ENCODE measurements at regions not wholly inside any gene's neighbourhood (a gene's known extent, or its start where the extent isn't known, plus 50 kb on each side); places are given as distances from the start of the nearest gene placed in this dataset.
"Not testable (repeated sequence)": the region's sequence is repeated elsewhere in the genome, so short reads cannot be mapped to it uniquely, and the experiment has no call there.

DNA sequence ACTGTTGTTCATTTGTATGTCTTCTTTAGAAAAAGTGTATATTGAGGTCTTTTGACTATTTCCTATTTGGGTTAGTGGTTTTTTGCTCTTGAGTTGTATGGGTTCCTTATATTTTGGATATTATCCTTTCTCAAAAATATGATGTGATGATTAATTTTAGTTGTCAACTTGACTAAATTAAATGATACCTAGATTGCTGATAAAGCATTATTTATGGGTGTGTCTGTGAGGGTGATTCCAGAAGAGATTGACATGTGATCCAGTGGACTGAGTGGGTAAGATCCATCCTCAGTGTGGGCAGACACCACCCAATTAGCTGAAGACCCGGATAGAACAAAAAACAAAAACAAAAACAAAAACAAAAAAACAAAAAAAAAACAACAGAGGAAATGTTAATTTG is 115.1 kb upstream of the KIF2A start:
- no peaks in the 10 kb centered on the region for H3K4me1 Mint-ChIP-seq (ENCODE audit: low read depth in 2 of 2)
- ATAC-seq (no peak), DNase-seq (ENCODE audit: low spot score) (no peak)
- H3K4me3 Mint-ChIP-seq = no peak overlapping the region
- H3K36me3 Mint-ChIP-seq = peaks cover 8% of the 10 kb centered on the region
- peaks cover 7% of the 10 kb centered on the region for H3K9me3 Mint-ChIP-seq
- H3K27me3 Mint-ChIP-seq = peaks cover 10 to 25% of the 10 kb centered on the region in 2 donors
- no peak overlapping the region for H3K27ac Mint-ChIP-seq

DNA sequence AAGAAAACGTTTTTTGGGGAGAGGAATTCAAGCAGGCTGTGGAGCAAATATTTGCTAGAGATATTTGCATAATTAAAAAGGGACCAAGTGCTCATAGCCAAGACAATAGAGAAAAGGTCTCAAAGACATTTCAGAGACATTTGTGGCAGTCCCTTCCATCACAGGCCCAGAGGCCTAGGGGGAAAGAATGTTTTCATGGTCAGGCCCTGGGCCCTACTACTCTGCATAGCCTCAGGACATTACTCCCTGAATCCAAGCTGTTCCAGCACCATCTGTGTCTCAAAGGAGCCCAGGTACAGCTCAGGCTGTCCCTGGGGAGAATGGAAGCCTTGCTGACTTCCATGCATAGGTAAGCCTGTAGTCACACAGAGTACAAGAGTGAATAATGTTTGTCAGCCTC is 113.0 kb upstream of the KIF2A start:
- Mint-ChIP-seq H3K4me1 (ENCODE audit: low read depth in 2 of 2) (no peaks in the 10 kb centered on the region), H3K27me3 (peaks cover 15 to 32% of the 10 kb centered on the region in 2 donors), H3K9me3 (peaks cover 7% of the 10 kb centered on the region), H3K27ac (no peak overlapping the region), H3K36me3 (peaks cover 8% of the 10 kb centered on the region), H3K4me3 (no peak overlapping the region)
- no peak for DNase-seq (ENCODE audit: low spot score)
- ATAC-seq = no peak

DNA sequence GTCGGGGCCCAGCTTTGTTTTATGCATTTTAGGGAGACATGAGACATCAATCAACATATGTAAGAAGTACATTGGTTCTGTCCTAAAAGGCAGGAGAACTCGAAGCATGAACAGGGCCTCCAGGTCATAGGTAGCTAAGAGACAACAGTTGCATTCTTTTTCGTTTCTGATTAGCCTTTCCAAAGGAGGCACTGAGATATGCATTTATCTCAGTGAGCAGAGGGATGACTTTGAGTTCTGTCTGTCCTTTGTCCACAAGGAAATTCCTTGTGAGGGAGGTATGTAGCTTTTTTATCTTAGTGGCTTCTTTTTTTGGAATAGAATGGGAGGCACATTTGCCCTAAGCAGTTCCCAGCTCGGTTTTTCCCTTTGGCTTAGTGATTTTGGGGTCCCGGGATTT is 109.5 kb upstream of the KIF2A start:
- ATAC-seq; H3K27ac Mint-ChIP-seq; H3K36me3 Mint-ChIP-seq; H3K9me3 Mint-ChIP-seq; H3K4me3 Mint-ChIP-seq; DNase-seq (ENCODE audit: low spot score): not testable (repeated sequence)
- peaks cover 16 to 30% of the 10 kb centered on the region in 2 donors for H3K27me3 Mint-ChIP-seq
- peaks cover 0 to 13% of the 10 kb centered on the region in 2 donors for H3K4me1 Mint-ChIP-seq (ENCODE audit: low read depth in 2 of 2)

DNA sequence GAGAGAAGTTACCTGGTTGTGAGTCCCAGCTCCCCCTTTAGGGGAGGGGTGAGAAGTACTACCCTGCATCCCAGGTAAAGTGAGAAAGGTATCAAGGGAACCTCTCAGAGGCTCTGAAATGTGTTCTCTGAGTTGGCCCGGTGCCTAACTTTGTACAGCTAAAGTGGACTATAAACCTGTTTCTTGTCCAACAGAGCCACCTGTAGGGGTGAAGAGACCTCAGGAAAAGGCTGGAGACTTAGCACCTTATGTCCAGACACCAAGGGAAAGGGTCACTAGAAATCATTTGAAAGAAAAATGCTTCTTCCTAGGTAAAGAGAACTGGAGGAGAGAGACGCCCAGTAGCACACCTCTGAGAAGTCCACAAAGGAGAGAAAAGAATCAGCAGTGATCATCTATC is 108.3 kb upstream of the KIF2A start:
- Mint-ChIP-seq H3K9me3 (peaks cover under 1% of the 10 kb centered on the region), H3K27ac (no peak overlapping the region), H3K27me3 (peaks cover 16 to 23% of the 10 kb centered on the region in 2 donors), H3K4me1 (ENCODE audit: low read depth in 2 of 2) (peaks cover 0 to 13% of the 10 kb centered on the region in 2 donors), H3K4me3 (no peak overlapping the region), H3K36me3 (peaks cover under 1% of the 10 kb centered on the region)
- no peak for ATAC-seq
- DNase-seq (ENCODE audit: low spot score) = no peak

DNA sequence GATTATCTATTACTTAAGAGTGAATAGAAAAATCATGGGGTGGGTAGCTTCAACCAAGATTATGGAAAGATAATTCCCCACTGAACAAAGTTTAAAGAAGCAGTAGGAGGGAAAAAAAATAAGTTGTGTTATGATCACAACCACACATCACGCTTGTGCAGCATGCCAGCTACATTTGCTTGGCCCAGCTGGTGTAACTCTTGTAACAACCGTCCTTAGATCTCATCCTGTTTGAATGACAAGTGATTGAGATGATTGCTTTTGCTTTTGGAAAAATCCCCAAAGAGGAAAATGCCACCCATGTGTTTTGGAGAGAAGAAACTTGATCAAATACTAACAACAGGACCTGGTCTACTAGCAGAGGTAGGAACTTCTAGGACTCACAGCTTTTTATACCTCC is 107.6 kb upstream of the KIF2A start:
- peaks cover 0 to 13% of the 10 kb centered on the region in 2 donors for H3K4me1 Mint-ChIP-seq (ENCODE audit: low read depth in 2 of 2)
- H3K36me3 Mint-ChIP-seq = no peaks in the 10 kb centered on the region
- ATAC-seq (no peak), DNase-seq (ENCODE audit: low spot score) (no peak)
- H3K9me3 Mint-ChIP-seq = no peaks in the 10 kb centered on the region
- peak overlapping the region; percentile 2 for H3K4me3 Mint-ChIP-seq
- peaks cover 19 to 20% of the 10 kb centered on the region in 2 donors for H3K27me3 Mint-ChIP-seq
- H3K27ac Mint-ChIP-seq = no peak overlapping the region

DNA sequence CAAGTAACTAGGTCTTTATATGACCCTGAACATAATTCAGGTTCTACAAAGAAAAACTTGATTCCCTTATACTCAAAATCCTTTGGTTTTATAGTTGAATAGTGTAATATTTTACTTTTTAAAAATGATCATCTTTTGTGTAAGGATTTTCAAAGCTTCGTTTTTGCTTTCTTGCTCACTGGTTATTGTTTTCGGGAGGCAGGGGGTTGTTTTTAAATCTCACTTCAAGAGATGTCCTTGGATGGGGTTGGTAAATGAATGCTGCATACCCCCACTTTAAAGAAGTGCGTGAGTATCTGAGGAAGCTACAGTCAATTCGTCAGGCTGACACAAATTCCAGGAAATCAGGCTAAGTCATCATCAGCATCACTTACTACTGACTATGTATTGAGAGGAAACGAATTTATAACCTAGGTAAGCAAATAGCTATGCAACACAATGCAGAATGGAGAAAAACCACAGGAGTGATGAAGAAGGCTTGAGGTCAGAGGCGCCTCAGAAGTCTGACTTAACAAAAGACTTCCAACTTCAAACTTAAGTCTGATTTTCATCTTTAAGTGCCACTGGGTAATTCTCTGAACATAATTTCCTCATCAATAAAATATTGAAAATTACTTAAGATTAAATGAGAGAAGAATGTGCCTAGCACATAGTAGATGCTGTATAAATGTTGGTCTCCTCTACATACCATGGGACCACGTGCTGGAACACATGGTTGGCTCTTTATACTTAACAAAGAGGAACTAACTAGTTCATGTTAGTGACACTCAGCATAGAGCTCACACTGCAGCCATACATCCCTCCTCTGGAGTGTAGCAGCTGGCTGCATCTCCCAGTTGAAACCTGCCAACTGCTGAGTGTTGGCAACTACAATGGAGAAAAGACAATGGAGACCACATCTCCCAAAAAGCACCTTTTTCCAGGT is 106.0 kb upstream of the KIF2A start:
- peaks cover 0 to 13% of the 10 kb centered on the region in 2 donors for H3K4me1 Mint-ChIP-seq (ENCODE audit: low read depth in 2 of 2)
- DNase-seq (ENCODE audit: low spot score) = no peak
- H3K36me3 Mint-ChIP-seq = no peaks in the 10 kb centered on the region
- H3K9me3 Mint-ChIP-seq = no peaks in the 10 kb centered on the region
- peaks cover 25 to 29% of the 10 kb centered on the region in 2 donors for H3K27me3 Mint-ChIP-seq
- peak in 1 of 2 donors; percentile 82 for ATAC-seq
- peak overlapping the region in 1 of 2 donors; percentile 57 for H3K27ac Mint-ChIP-seq
- H3K4me3 Mint-ChIP-seq = peak overlapping the region; percentile 18

DNA sequence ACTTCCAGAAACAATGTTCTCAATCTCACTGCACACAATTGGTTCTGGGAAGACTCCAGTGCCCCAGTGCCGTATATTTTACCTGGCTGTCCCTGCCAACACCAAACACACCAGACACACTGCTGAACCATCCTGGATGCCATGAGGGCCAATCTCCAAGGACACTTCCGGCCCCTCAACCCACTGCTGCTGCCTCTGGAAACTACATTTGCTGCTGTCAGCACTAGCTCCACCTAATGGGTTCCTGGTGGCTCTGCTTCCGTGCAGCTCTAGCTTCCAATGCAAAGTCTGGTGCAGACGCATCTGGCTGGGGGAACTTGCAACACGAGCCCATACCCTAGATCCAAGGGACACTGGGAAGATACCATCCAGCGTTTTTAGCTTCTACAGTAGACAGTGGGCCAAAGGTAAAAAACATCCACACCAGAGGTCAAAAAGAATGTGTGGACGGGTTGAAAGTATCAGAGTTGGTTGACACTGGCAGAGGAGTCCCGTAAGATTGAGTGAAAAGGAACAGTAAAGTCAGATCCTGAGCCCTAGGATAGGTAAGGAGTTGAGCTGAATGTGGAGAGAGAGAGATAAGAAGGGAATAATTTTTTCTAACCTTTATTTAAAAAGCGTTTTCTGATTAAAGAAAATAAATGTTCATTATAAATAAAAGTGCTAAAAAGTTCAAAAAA is 99.7 kb upstream of the KIF2A start:
- no peak overlapping the region for H3K4me3 Mint-ChIP-seq
- ATAC-seq = no peak
- no peaks in the 10 kb centered on the region for H3K4me1 Mint-ChIP-seq (ENCODE audit: low read depth in 2 of 2)
- no peak overlapping the region for H3K27ac Mint-ChIP-seq
- H3K9me3 Mint-ChIP-seq = no peaks in the 10 kb centered on the region
- no peaks in the 10 kb centered on the region for H3K36me3 Mint-ChIP-seq
- H3K27me3 Mint-ChIP-seq = peaks cover 28 to 46% of the 10 kb centered on the region in 2 donors
- DNase-seq (ENCODE audit: low spot score) = no peak

DNA sequence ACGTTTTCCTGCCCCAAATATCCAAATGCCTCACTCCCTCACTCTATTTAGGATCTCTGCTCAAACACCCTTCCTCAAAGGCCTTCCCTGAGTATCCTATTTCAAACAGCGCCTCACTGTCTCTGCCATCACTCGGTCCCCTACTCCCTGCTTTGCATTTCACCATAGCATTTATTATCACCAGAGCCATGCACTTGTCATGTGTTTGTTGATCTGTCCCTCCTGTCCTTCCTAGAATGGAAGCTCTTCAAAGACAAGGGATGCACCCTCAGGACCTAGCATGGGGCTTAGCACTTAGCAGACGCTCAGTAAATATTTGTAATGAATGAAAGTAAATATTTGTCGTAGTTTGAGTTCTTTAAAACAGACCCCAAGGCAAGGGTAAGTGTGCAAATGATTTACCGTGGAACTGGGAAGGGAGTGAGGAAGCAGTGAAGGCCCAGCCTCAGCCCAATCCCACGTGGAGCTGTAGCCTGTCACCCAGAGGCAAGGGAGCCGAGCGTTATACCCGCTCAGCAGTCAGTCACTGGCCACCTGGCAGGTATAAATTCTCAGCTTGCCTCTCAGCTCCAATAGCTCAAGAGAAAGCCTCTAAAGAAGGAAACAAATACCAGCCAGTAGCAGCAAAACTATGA is 97.7 kb upstream of the KIF2A start:
- ATAC-seq = no peak
- no peaks in the 10 kb centered on the region for H3K4me1 Mint-ChIP-seq (ENCODE audit: low read depth in 2 of 2)
- no peaks in the 10 kb centered on the region for H3K9me3 Mint-ChIP-seq
- peaks cover 25 to 57% of the 10 kb centered on the region in 2 donors for H3K27me3 Mint-ChIP-seq
- DNase-seq (ENCODE audit: low spot score) = no peak
- no peak overlapping the region for H3K4me3 Mint-ChIP-seq
- H3K36me3 Mint-ChIP-seq = no peaks in the 10 kb centered on the region
- H3K27ac Mint-ChIP-seq = no peak overlapping the region

DNA sequence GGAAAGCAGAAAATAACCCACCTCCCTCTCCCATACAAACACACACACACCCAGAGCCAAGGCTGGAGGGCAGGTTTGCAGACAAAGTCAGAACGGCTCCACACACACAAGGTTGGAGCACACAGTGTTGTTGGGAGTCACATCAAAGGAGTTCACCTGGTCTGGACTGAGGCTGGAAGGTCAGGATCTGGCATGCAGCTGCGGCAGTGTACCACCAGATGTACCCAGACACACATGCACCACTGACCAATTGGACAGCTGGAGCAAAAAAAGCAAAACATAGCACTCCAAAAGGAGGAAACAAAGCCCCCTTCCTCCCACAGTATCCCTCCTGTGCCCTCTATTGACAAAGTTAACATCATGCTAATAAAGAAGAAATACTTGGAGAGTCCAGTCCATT is 94.6 kb upstream of the KIF2A start:
- ATAC-seq = no peak
- Mint-ChIP-seq H3K27ac (no peak overlapping the region), H3K27me3 (peaks cover 18 to 55% of the 10 kb centered on the region in 2 donors), H3K4me1 (ENCODE audit: low read depth in 2 of 2) (no peaks in the 10 kb centered on the region), H3K36me3 (no peaks in the 10 kb centered on the region), H3K4me3 (no peak overlapping the region), H3K9me3 (no peaks in the 10 kb centered on the region)
- no peak for DNase-seq (ENCODE audit: low spot score)

DNA sequence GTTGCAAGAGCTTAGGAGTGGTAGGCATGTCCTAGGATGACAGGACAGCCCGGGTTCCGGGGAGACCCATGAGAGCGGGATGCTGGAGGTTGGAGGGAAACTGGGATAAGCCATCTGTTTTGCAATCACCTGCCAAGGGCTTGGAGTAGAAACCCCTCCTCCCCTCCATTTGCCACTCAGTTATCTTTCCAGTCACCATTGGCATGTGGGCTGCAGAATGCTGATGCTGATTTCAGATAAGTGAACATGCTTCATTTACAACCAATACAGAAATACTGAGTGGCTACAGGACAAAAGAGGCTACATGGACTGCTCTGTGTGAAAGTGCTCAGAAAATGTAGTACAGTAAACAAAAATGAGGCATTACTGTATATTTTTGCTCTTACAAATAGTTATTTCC is 93.4 kb upstream of the KIF2A start:
- H3K4me1 Mint-ChIP-seq (ENCODE audit: low read depth in 2 of 2) = no peaks in the 10 kb centered on the region
- H3K4me3 Mint-ChIP-seq = no peak overlapping the region
- H3K9me3 Mint-ChIP-seq = no peaks in the 10 kb centered on the region
- DNase-seq (ENCODE audit: low spot score) (no peak), ATAC-seq (no peak)
- no peak overlapping the region for H3K27ac Mint-ChIP-seq
- no peaks in the 10 kb centered on the region for H3K36me3 Mint-ChIP-seq
- peaks cover 17 to 52% of the 10 kb centered on the region in 2 donors for H3K27me3 Mint-ChIP-seq

DNA sequence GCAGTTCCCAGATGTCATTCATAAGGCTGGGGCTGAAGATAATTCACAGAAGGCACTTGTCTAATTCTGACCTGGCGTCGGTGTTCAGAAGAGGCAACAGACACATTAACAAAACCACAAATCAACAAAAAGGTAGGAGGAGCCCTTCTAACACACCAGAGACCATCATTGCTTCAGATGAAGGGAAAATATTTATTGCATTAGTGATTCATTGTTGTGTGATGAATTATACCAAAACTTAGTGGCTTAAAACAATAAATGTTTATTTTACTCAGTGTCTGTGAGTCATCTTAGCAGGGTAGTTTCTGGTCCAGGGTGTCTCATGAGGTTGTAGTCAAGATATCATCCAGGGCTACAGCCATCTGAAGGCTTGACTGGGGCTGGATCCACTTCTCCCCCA is 91.3 kb upstream of the KIF2A start:
- H3K27ac Mint-ChIP-seq = no peak overlapping the region
- H3K4me3 Mint-ChIP-seq = no peak overlapping the region
- DNase-seq (ENCODE audit: low spot score) (no peak), ATAC-seq (peak in 1 of 2 donors; percentile 61)
- peaks cover 22 to 56% of the 10 kb centered on the region in 2 donors for H3K27me3 Mint-ChIP-seq
- H3K9me3 Mint-ChIP-seq = no peaks in the 10 kb centered on the region
- no peaks in the 10 kb centered on the region for H3K36me3 Mint-ChIP-seq
- no peaks in the 10 kb centered on the region for H3K4me1 Mint-ChIP-seq (ENCODE audit: low read depth in 2 of 2)

DNA sequence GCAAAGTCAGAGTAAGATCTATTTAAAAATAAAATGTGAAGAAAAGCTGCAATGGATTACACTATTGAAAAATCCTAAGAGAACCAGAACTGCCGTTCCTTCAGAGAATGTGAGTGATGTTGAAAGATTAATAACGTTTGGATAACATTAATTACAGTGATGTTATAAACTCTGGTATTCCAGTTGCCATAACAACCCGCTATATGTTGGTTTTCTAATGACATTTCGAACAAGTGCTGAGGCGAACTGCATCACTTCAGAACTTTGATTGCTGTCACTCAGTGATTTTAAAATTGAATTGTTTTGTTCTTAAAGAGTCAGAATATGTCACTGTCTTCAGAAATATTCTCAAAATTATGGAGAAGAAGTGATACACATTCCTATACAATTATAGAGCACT is 89.4 kb upstream of the KIF2A start:
- not testable (repeated sequence) for DNase-seq (ENCODE audit: low spot score); H3K9me3 Mint-ChIP-seq; H3K4me1 Mint-ChIP-seq (ENCODE audit: low read depth in 2 of 2); H3K36me3 Mint-ChIP-seq; H3K4me3 Mint-ChIP-seq; ATAC-seq; H3K27ac Mint-ChIP-seq
- peaks cover 22 to 50% of the 10 kb centered on the region in 2 donors for H3K27me3 Mint-ChIP-seq

DNA sequence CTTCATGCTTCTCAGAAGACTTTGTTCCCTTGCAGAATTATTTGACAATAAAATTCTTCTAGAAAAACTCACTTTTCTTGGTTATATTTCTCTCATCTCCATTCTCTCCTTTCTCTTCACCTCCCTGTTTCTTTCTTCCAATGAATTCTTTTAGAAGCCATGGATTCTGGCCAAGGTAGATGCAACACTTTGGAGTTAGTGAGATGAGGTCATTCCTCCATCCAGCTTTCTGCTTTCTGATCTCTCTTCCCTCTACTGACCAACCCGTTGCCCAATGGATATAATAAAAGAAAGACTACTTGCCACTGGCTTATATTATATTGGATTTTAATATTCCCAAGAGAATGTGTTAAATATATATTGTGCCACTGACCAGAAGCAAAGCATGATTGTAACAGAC is 88.9 kb upstream of the KIF2A start:
- ATAC-seq; H3K4me1 Mint-ChIP-seq (ENCODE audit: low read depth in 2 of 2); H3K27ac Mint-ChIP-seq; H3K36me3 Mint-ChIP-seq; DNase-seq (ENCODE audit: low spot score); H3K9me3 Mint-ChIP-seq; H3K4me3 Mint-ChIP-seq: not testable (repeated sequence)
- peaks cover 25 to 52% of the 10 kb centered on the region in 2 donors for H3K27me3 Mint-ChIP-seq

DNA sequence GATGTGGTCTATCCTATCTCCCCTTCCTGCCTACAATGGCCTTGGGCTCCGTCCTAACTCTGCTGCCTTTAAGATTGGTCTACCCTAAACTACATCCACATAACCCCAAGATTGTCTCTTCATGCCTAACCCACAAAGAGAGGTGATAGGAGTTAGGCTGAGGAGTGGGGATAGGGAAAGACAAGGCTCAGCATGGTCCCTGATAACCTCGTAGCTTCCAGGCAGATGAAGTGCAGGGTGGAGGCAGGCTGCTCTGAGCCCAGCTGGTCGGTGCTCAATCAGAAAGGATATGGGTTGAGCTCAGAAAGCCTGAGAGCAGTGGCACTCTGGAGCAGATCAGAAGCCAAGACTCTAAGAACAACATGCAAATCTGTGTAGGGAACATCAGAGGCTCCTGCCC is 87.1 kb upstream of the KIF2A start:
- not testable (repeated sequence) for H3K4me3 Mint-ChIP-seq; H3K4me1 Mint-ChIP-seq (ENCODE audit: low read depth in 2 of 2); DNase-seq (ENCODE audit: low spot score); H3K9me3 Mint-ChIP-seq; H3K36me3 Mint-ChIP-seq; H3K27ac Mint-ChIP-seq
- H3K27me3 Mint-ChIP-seq = peaks cover 25 to 50% of the 10 kb centered on the region in 2 donors
- ATAC-seq = peak in 1 of 2 donors; percentile 16
